ENCODE measurements at regions not wholly inside any gene's neighbourhood (a gene's known extent, or its start where the extent isn't known, plus 50 kb on each side); places are given as distances from the start of the nearest gene placed in this dataset.

DNA sequence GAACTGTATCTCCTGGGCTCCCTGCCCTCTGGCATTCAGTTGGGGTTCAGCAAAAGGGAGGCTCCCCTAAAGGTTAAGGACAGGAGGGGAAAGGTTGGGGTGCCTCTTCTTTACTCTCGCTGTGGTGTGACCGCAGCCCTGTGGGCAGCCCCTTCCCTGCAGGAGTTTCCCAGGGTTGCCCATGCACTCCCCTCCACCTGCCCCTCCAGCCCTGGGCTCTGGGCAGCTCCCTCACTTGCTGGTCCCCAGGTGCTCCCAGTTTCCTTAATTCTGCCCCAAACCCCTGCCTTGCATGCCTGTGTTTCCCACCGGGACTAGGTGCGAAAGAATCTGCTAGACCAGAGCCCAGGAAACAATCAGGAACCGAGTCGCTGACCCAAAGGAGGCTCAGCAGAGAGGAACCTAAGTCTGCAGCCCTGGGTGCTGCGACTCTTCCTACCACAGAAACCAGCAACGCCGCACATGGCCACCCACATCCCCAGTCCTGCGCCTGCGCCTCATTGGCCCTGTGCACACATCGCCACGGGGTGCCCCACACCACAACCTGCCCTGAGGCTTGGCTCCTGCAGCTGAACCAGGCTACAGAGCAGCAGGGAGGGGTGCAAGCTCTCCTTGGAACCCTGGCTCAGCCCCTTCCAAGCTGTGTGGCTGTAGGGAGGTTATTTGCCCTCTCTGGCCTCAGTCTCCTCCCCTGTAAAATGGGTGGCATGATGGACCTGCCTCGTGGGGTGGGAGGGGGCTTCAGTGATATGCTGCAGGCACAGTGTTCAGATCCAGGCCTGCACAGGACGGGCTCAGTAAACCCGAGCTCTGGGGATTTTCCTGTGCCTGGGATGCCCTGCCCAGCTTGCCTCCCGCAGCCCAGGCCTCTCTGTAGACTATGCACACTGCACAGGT lies 487.6 kb downstream of the PREX1 start (continued):
- TF ChIP-seq REST (IDR thresholded peaks at IDR 0.05; ENCODE audit: low read depth, low read length) (no peak), ZNF592 (IDR thresholded peaks at IDR 0.05) (no peak), MTA3 (IDR thresholded peaks at IDR 0.05; ENCODE audit: borderline replicate concordance, low read length) (no peak), SMAD5 (IDR thresholded peaks at IDR 0.05; ENCODE audit: low read depth) (no peak), GATAD2B (conservative IDR thresholded peaks at IDR 0.05; ENCODE audit: low read depth) (peak; percentile 59; the same call in 1 of the 2 replicates), HSF1 (IDR thresholded peaks at IDR 0.05; ENCODE audit: low read depth, low read length) (no peak), EGR1 (IDR thresholded peaks at IDR 0.05; ENCODE audit: borderline replicate concordance in 1 of 2, low read depth in 2 of 2, low read length in 2 of 2) (no peak), CBFB (IDR thresholded peaks at IDR 0.05; ENCODE audit: low read depth) (peak; percentile 70; the same call in 1 of the 2 replicates), SIN3A (IDR thresholded peaks at IDR 0.05; ENCODE audit: low read depth, low read length) (no peak), STAT3 (IDR thresholded peaks at IDR 0.05; ENCODE audit: low read depth, low read length) (no peak), NR2C1 (IDR thresholded peaks at IDR 0.05) (0 out of 2 replicates have a peak, but pooled peaks have one; percentile 4), MTA2 (IDR thresholded peaks at IDR 0.05; ENCODE audit: low read depth) (no peak), TCF7 (IDR thresholded peaks at IDR 0.05; ENCODE audit: borderline replicate concordance) (no peak)
- TF ChIP-seq, protein P1, sequence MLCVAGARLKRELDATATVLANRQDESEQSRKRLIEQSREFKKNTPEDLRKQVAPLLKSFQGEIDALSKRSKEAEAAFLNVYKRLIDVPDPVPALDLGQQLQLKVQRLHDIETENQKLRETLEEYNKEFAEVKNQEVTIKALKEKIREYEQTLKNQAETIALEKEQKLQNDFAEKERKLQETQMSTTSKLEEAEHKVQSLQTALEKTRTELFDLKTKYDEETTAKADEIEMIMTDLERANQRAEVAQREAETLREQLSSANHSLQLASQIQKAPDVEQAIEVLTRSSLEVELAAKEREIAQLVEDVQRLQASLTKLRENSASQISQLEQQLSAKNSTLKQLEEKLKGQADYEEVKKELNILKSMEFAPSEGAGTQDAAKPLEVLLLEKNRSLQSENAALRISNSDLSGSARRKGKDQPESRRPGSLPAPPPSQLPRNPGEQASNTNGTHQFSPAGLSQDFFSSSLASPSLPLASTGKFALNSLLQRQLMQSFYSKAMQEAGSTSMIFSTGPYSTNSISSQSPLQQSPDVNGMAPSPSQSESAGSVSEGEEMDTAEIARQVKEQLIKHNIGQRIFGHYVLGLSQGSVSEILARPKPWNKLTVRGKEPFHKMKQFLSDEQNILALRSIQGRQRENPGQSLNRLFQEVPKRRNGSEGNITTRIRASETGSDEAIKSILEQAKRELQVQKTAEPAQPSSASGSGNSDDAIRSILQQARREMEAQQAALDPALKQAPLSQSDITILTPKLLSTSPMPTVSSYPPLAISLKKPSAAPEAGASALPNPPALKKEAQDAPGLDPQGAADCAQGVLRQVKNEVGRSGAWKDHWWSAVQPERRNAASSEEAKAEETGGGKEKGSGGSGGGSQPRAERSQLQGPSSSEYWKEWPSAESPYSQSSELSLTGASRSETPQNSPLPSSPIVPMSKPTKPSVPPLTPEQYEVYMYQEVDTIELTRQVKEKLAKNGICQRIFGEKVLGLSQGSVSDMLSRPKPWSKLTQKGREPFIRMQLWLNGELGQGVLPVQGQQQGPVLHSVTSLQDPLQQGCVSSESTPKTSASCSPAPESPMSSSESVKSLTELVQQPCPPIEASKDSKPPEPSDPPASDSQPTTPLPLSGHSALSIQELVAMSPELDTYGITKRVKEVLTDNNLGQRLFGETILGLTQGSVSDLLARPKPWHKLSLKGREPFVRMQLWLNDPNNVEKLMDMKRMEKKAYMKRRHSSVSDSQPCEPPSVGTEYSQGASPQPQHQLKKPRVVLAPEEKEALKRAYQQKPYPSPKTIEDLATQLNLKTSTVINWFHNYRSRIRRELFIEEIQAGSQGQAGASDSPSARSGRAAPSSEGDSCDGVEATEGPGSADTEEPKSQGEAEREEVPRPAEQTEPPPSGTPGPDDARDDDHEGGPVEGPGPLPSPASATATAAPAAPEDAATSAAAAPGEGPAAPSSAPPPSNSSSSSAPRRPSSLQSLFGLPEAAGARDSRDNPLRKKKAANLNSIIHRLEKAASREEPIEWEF (IDR thresholded peaks at IDR 0.05; ENCODE audit: insufficient replicate concordance, low read depth, low read length), result no peak
